22Rv1 (cell line): ENCODE measurements at regions not wholly inside any gene's neighbourhood (a gene's known extent, or its start where the extent isn't known, plus 50 kb on each side); places are given as distances from the start of the nearest gene placed in this dataset.

Experiments used
- CTCF ChIP-seq: fragments of 450-650 bp; IDR thresholded peaks from 2 replicates; pipeline ENCODE4 v1.5.1; 2017; ENCODE audit warnings: mild to moderate bottlenecking
- ZFX ChIP-seq: fragments of 450-650 bp; IDR thresholded peaks from 2 replicates; pipeline ENCODE4 v1.6.1; 2017; ENCODE audit warnings: antibody characterized with exemption, borderline replicate concordance

GRCh38 chr6:119858901-119859300, 509.3 kb upstream of the MAN1A1 start:
- TF ChIP-seq CTCF, result no peak
- TF ChIP-seq ZFX, result no peak
